ENCODE measurements at regions not wholly inside any gene's neighbourhood (a gene's known extent, or its start where the extent isn't known, plus 50 kb on each side); places are given as distances from the start of the nearest gene placed in this dataset.

DNA sequence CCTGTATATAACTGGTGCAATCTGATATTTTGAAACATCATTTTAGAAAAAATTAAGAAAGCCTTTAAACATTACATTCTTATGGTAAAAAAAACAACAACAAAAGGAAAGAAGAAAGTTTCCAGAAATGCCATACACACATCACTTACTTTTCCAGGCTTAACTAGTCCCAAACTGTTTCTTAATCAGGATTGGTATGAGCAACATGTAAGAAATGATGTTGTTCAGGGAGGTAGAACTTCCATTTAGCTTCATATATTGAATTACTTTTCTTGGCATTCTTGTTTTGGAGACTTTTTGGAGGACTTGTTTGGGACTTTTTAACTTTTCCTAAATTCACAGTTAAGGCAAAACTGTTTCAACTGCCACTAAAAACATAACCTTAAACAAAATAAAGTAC, 791.5 kb downstream of the METTL15 start:
- no peak for TF ChIP-seq POLR2A (IDR thresholded peaks at IDR 0.05; ENCODE audit: low read depth, low read length)
- TF ChIP-seq POLR2AphosphoS5 (IDR thresholded peaks at IDR 0.05; ENCODE audit: low read depth, low read length) = no peak
- no peak for TF ChIP-seq TAF1 (IDR thresholded peaks at IDR 0.05; ENCODE audit: low read depth, low read length)
